ENCODE measurements at regions not wholly inside any gene's neighbourhood (a gene's known extent, or its start where the extent isn't known, plus 50 kb on each side); places are given as distances from the start of the nearest gene placed in this dataset.
A peak's percentile ranks its signal among the peaks of the same experiment; 100 is the strongest.

- DNase-seq: no peak
These were observed 51.6 kb upstream of the SRGAP3 start for GRCh38 chr3:9301091-9301490.

GRCh38 chr3:9301798-9302197, 52.4 kb upstream of the SRGAP3 start:
- no peak for DNase-seq

- peak; percentile 78 for DNase-seq
These were observed 53.2 kb upstream of the SRGAP3 start for GRCh38 chr3:9302425-9303181.

GRCh38 chr3:9308298-9308990, 54.4 kb upstream of the THUMPD3 start:
- no peak for DNase-seq

GRCh38 chr3:9310043-9310442, 52.8 kb upstream of the THUMPD3 start:
- no peak for DNase-seq

GRCh38 chr3:9311228-9311627, 51.6 kb upstream of the THUMPD3 start:
- DNase-seq: no peak
